Fibroblast of pulmonary artery (primary cell): ENCODE measurements at regions not wholly inside any gene's neighbourhood (a gene's known extent, or its start where the extent isn't known, plus 50 kb on each side); places are given as distances from the start of the nearest gene placed in this dataset.

Experiments used
- DNase-seq: peaks from one replicate; pipeline ENCODE4 v3.0.0-alpha.2; 2010; ENCODE audit warnings: low read depth
- H3K4me3 ChIP-seq: replicated peaks from 2 replicates; pipeline ENCODE4 v1.5.1; 2011; ENCODE audit warnings: low read depth, mild to moderate bottlenecking, control low read depth, low read length, moderate library complexity
- TF ChIP-seq, protein P1 (sequence below): IDR thresholded peaks from 2 replicates; pipeline ENCODE4 v1.5.1; 2011; ENCODE audit warnings: mild to moderate bottlenecking, control low read depth, low read length, inconsistent platforms; ENCODE audit errors: missing control alignments

DNA sequence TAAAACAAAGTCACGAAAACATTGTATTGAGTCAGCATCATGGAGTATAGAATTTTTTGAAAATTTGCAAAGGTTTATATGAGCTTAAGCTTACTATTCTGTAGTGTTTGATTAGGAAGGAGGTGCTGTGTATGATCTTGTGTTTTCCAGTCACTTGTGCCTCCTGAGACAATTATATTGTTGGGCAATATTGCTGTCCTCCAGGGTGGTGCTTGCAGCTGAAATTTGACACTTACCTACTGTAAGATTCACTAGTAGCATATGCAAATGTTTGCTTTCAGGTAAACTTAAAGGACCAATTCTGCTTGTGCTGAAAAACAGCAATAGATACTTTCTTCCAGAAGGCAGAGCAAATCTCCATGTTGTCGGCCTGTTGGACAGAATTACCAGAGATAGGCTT lies 268.0 kb downstream of the TGFB2 start:
- TF ChIP-seq, protein P1, sequence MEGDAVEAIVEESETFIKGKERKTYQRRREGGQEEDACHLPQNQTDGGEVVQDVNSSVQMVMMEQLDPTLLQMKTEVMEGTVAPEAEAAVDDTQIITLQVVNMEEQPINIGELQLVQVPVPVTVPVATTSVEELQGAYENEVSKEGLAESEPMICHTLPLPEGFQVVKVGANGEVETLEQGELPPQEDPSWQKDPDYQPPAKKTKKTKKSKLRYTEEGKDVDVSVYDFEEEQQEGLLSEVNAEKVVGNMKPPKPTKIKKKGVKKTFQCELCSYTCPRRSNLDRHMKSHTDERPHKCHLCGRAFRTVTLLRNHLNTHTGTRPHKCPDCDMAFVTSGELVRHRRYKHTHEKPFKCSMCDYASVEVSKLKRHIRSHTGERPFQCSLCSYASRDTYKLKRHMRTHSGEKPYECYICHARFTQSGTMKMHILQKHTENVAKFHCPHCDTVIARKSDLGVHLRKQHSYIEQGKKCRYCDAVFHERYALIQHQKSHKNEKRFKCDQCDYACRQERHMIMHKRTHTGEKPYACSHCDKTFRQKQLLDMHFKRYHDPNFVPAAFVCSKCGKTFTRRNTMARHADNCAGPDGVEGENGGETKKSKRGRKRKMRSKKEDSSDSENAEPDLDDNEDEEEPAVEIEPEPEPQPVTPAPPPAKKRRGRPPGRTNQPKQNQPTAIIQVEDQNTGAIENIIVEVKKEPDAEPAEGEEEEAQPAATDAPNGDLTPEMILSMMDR = no peak
- no peak for DNase-seq
- no peak overlapping the region for H3K4me3 ChIP-seq

DNA sequence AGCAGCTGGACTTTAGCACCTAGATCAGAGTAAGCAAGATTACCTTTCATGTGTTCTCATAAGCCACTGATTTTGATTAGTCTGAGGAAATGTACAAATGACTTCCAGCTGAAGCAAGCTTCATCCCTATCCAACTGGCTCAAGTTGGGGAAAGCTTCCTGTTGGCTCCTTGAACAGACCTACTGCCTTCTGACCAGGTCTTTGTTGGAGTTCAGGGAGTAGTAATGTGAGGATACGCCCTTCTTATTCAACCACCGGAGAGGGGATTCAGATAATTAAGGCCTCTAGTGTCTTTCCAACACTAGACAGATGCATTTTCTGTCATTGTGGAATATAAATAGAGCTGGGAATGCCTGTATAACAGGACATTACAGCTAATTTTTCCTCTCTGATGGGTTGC lies 268.9 kb downstream of the TGFB2 start:
- no peak for DNase-seq
- TF ChIP-seq, protein P1 = no peak
- no peak overlapping the region for H3K4me3 ChIP-seq

DNA sequence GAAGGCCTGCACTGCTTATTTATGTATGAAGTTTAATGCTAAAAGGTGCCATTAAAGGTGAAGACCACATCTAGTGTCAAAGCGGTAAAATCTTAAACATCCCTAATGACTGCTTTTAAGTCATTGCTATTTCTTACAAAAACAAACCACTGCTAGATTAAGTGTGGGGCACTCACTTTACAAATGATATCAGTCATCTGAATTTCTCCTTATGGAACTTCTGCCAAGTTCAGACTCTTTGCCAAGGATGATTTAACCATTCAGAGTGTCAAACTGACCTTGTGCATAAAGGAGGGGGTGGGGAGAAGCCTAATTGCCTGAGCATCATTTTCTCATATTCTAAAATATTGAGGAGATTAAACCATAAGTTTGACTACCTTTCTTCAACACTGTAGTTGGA lies 271.5 kb downstream of the TGFB2 start:
- peak; percentile 29 for DNase-seq

DNA sequence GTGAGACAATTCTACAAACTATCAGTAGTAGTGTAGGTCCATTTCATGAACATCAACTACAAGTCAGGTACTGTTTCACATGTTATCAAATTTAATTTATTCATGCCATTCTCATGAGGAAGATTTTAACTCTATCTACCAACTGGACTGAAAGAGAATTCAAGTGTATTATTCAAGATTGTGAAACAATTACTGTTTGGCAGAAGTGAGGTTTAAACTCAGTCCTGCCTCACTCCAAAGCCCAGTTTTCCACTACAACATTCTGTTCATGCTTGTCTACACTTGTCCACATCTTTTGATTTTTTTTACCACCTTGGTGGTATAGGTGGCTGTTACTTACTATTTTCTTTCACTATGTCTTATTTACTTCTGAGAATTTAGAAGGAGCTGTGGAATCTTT lies 272.9 kb downstream of the TGFB2 start:
- H3K4me3 ChIP-seq = no peak overlapping the region
- peak; percentile 35 for DNase-seq
- TF ChIP-seq, protein P1 = no peak

More for the DNA sequence above, 271.5 kb downstream of the TGFB2 start:
- no peak overlapping the region for H3K4me3 ChIP-seq
- TF ChIP-seq, protein P1 = no peak

DNA sequence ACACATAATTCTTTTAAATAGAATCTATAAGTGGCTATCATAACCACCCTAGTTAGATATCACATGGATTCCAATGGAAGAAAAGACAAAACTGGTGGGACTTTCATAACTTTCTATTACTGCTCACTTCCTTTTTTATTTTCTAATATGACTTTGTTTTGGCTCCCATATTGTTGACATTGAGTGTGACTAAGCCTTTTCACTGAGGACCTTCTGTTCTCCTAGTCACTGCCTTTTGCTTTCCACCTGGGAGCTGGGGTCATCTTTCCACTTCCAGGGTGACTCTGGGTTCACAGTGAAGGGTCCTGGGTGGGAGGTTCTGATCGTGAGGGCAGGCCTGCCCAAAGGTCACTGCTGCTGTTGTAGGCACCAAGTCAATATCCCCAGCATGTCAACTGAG lies 275.8 kb downstream of the TGFB2 start:
- TF ChIP-seq, protein P1 = no peak
- no peak overlapping the region for H3K4me3 ChIP-seq
- DNase-seq = peak; percentile 16

DNA sequence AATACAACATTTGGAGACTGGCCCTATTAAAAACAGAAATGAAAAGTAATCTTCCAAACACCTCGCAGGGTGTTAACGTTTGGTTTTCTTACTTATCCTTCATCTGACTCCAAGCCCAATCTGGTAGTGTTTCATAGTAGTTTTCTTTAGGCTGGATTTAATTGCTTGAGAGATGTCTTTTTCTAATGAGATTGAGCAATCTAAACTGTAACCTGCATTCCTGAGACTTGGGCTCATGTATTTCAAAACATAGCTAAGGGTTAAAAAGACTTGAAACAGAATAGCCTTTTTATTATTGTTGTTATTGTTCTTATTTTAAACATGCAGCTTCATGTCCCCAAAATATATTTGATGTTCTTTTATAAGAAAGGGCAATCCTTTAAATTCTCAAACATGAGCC lies 278.9 kb downstream of the TGFB2 start:
- TF ChIP-seq, protein P1 = no peak
- H3K4me3 ChIP-seq = no peak overlapping the region
- peak; percentile 16 for DNase-seq

DNA sequence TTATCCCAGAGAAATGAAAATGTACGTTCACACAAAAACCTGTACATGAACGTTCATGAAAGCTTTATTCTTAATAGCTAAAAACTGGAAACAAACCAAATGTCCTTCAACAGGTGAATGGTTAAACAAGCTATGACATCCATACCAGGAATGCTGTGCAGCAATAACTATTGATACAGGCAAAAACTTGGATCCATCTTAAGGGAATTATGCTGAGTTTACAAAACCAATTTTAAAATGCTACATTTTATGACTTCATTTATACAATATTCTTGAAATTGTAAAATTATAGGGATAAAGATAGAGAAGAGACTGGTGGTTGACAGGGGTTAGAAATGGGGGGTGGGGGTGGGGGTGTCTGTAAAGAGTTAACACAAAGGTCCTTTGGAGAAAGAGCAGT lies 280.3 kb downstream of the TGFB2 start:
- TF ChIP-seq, protein P1 = no peak

More for the DNA sequence above, 280.3 kb downstream of the TGFB2 start:
- no peak overlapping the region for H3K4me3 ChIP-seq
- no peak for DNase-seq
